ENCODE measurements at regions not wholly inside any gene's neighbourhood (a gene's known extent, or its start where the extent isn't known, plus 50 kb on each side); places are given as distances from the start of the nearest gene placed in this dataset.
"Not testable (repeated sequence)": the region's sequence is repeated elsewhere in the genome, so short reads cannot be mapped to it uniquely, and the experiment has no call there.

DNA sequence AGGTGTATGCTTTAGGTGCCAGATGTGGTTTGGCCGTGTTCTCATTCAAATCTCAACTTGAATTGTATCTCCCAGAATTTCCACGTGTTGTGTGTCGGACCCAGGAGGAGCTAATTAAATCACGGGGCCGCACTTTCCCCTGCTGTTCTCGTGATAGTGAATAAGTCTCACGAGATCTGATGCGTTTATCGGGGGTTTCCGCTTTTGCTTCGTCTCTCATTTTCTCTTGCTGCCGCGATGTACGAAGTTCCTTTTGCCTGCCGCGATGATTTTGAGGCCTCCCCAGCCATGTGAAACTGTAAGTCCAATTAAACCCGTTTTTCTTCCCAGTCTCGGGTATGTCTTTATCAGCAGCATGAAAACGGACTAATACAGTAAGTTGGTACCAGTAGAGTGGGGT is 244.0 kb downstream of the ARL4A start:
- H3K9me3 Mint-ChIP-seq; ATAC-seq; H3K4me1 Mint-ChIP-seq (ENCODE audit: low read depth); H3K4me3 Mint-ChIP-seq; DNase-seq; H3K36me3 Mint-ChIP-seq (ENCODE audit: insufficient read depth); H3K27me3 Mint-ChIP-seq (ENCODE audit: low read depth): not testable (repeated sequence)

DNA sequence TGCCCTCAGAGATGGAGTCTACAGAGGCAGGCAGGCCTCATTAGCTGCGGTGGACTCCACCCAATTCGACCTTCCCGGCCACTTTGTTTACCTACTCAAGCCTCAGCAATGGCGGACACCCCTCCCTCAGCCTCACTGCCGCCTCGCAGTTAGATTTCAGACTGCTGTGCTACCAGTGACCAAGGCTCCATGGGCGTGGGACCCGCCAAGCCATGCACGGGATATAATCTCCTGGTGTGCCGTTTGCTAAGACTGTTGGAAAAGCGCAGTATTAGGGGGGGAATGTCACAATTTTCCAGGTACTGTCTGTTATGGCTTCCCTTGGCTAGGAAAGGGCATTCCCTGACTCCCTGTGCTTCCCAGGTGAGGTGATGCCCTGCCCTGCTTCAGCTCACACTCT is 252.3 kb downstream of the ARL4A start:
- Mint-ChIP-seq H3K9me3 (no peaks in the 10 kb centered on the region), H3K4me1 (ENCODE audit: low read depth) (no peaks in the 10 kb centered on the region), H3K27me3 (ENCODE audit: low read depth) (peaks cover 2% of the 10 kb centered on the region), H3K36me3 (ENCODE audit: insufficient read depth) (no peaks in the 10 kb centered on the region), H3K4me3 (no peak overlapping the region)
- ATAC-seq (no peak), DNase-seq (no peak)

DNA sequence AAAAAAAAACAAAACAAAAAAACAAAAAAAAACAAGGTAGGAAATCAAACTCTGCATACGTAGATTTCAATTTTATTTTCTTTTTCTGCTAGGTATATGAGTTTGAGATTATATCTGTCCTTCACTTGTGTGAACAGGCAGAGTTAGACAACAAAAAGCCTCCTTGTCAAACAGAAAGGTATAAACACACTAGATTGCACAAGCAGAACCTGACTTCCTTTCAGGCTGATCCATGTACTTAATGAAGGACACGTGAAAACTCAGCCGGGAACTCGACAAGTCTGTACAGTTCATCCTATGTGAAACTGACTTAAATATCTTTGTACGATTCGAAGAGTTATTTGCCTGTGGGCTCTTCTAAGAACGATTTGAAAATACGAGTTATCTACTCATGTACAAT is 254.1 kb downstream of the ARL4A start:
- Mint-ChIP-seq H3K36me3 (ENCODE audit: insufficient read depth) (no peaks in the 10 kb centered on the region), H3K27me3 (ENCODE audit: low read depth) (peaks cover 2% of the 10 kb centered on the region)

DNA sequence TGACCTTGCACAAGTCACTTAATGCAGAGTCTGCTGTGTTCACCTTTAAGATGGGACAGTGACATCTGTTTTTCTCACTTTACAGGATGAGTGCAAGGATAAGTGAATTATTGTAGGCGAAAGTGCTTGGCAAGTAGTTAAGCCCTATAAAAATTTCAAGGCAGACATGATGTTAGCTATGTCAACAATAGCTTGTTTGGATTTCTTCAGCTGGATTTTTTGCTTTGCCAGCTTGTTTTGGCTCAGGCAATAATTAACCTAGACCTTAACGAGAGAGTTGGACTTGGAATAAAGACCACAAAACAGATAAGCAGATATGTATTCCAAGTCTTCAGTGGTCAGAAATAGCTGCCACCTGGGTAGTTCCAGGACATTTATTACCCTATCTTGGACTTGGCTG is 255.2 kb downstream of the ARL4A start:
- Mint-ChIP-seq H3K27me3 (ENCODE audit: low read depth) (peaks cover 2% of the 10 kb centered on the region), H3K36me3 (ENCODE audit: insufficient read depth) (no peaks in the 10 kb centered on the region), H3K4me1 (ENCODE audit: low read depth) (no peaks in the 10 kb centered on the region), H3K9me3 (no peaks in the 10 kb centered on the region), H3K4me3 (no peak overlapping the region)
- ATAC-seq = no peak
- DNase-seq = no peak

More for the DNA sequence above, 254.1 kb downstream of the ARL4A start:
- Mint-ChIP-seq H3K4me1 (ENCODE audit: low read depth) (no peaks in the 10 kb centered on the region), H3K4me3 (no peak overlapping the region), H3K9me3 (no peaks in the 10 kb centered on the region)
- DNase-seq = no peak
- ATAC-seq = no peak

DNA sequence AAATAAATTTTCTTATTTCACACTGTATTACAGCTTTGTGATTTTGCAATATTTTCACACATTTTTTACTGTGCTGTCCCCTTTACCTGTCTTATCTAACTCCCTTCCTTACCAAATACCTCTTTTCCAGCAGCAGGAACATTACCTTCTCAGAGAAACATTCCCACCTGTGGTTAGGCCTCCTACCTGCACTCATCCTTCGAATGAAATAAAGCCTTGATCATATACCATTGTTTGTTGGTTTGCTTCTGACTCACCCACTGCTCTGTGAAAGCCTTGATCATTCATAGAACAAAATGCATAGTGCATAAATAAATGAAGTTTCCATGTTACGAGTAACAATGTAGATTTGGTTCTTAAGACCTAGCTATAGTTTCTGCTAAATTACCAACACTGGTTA is 256.3 kb downstream of the ARL4A start:
- Mint-ChIP-seq H3K4me3 (no peak overlapping the region), H3K9me3 (no peaks in the 10 kb centered on the region), H3K27me3 (ENCODE audit: low read depth) (peaks cover 7% of the 10 kb centered on the region), H3K36me3 (ENCODE audit: insufficient read depth) (no peaks in the 10 kb centered on the region), H3K4me1 (ENCODE audit: low read depth) (no peaks in the 10 kb centered on the region)
- no peak for ATAC-seq
- DNase-seq = no peak

DNA sequence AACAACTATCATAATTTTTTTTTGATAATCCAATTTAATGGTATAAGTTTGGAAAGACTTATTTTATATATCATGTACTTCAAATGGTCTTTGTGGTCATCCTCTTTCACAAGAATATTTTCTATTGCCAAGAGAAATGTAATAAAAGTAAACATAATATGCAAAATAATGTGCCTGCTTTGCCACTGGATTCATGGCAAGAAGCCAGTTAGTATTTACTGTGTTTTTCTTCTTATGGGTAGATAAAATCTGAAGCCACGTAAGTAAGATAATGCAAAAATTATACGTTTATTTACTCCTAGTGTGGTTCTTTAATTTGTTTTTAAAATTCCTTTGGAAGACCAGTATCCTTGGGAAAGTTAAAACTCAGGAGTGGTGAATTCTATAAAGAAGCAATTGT is 258.5 kb downstream of the ARL4A start:
- peaks cover 5% of the 10 kb centered on the region for H3K27me3 Mint-ChIP-seq (ENCODE audit: low read depth)

DNA sequence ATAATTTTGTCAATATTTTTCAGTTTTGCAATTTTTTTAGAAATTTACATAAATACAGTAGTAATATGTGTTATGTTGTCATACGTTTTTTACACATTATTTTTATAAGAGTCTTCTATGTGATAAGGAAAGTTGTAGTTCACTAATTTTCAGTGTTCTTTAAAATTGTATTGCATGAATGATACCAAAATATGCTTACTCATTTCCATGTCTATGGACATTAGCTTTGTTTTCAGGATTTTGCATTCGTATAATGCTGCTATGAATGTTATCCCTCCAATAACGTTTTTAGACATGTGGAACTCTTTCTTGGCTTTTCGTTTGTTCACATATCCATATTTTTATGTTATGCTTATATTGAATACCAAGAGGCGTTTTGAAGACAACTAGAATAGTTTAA is 260.0 kb downstream of the ARL4A start:
- DNase-seq (no peak), ATAC-seq (no peak)
- Mint-ChIP-seq H3K27me3 (ENCODE audit: low read depth) (peaks cover 4% of the 10 kb centered on the region), H3K4me3 (no peak overlapping the region), H3K4me1 (ENCODE audit: low read depth) (no peaks in the 10 kb centered on the region), H3K36me3 (ENCODE audit: insufficient read depth) (no peaks in the 10 kb centered on the region), H3K9me3 (no peaks in the 10 kb centered on the region)

More for the DNA sequence above, 258.5 kb downstream of the ARL4A start:
- H3K4me3 Mint-ChIP-seq = no peak overlapping the region
- no peaks in the 10 kb centered on the region for H3K4me1 Mint-ChIP-seq (ENCODE audit: low read depth)
- H3K9me3 Mint-ChIP-seq = no peaks in the 10 kb centered on the region
- DNase-seq = no peak
- no peak for ATAC-seq
- H3K36me3 Mint-ChIP-seq (ENCODE audit: insufficient read depth) = no peaks in the 10 kb centered on the region

DNA sequence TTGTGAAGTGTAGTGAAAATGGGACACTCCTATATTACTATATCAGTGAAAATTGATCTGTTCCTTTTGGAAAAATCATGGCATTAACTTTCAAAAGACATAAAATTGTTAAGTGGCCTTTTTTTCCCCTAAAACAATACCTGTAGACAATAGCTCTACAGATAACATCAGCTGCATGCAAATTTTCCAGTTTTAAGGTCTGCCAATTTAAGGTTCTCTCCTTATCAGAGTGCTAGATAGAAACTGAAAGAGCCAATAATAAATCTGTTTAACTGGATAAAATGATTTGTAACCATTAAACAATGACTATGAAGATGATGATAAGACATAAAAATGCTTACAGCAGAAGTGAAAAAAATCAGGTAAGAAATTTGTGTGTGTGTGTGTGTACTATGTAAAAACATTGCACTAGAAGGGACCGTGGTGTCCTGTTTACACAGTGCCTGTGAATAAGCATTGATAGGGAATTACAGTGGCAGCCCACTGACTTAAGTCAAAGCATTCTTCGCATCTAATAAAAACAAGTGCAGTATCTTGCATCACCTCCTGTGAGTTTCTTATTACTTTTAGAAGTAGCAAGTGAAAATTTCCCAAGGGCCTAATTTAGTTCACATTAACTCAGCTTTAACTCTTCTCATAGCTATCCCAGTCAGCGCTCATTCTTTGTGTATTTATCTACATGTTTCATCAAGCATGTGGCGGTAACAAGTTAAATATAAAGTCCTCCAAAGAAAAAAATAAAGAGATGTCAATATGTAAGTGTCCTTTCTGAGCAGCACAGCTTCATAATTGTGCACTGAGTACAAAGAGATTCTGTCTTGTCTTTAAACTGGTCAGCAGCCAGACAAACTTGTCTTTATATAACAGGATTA is 261.9 kb downstream of the ARL4A start:
- no peak for DNase-seq
- Mint-ChIP-seq H3K36me3 (ENCODE audit: insufficient read depth) (no peaks in the 10 kb centered on the region), H3K9me3 (no peaks in the 10 kb centered on the region), H3K4me3 (no peak overlapping the region), H3K4me1 (ENCODE audit: low read depth) (no peaks in the 10 kb centered on the region), H3K27me3 (ENCODE audit: low read depth) (peaks cover 4% of the 10 kb centered on the region)
- no peak for ATAC-seq

DNA sequence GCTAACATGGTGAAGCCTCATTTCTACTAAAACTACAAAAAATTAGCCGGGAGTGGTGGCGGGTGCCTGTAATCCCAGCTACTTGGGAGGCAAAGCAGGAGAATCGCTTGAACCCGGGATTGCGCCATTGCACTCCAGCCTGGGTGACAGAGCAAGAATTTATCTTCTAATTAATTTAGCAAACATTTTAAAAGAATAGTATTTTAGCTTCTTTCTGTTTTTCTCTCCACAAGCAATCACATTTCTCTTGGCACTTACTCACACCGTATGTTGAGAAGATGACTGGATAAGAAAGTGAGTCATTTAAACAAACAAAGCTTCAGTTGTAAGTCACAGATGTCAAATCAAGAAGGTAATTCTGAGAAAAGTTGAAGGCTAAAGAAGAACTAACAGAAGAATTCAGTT is 264.0 kb downstream of the ARL4A start:
- no peaks in the 10 kb centered on the region for H3K4me1 Mint-ChIP-seq (ENCODE audit: low read depth)
- H3K4me3 Mint-ChIP-seq = no peak overlapping the region
- DNase-seq (no peak), ATAC-seq (no peak)
- peaks cover 4% of the 10 kb centered on the region for H3K27me3 Mint-ChIP-seq (ENCODE audit: low read depth)
- no peaks in the 10 kb centered on the region for H3K36me3 Mint-ChIP-seq (ENCODE audit: insufficient read depth)
- no peaks in the 10 kb centered on the region for H3K9me3 Mint-ChIP-seq

DNA sequence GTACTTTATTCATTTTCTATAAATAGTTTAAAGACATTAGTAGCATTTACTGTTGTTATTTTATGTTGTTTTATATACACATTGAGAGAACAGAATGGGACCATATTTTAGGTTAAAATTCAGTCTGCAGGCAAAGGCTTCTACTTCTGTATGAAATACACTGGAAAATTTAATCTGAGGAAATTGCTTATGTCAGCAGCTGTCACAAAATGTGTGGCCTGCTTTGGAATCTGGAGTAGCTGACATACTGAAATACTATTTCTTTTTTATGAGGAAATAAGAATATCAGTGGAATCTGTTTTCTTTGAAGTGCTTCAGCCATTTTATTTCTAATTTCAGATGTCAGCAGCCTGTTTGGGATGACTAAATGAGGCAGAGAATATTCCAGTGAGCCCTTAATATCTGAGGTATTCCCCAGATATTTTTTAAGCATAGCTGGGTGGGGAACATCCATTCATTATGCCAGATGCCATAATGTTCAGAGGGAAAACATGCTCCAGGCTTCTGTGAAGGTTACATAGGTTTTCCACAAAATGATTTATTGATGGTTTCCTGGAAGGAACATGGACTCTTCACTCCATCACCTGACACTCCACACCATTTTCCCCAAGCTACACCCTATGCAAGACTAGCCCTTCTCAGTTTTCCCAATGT is 267.1 kb downstream of the ARL4A start:
- H3K4me1 Mint-ChIP-seq (ENCODE audit: low read depth) = no peaks in the 10 kb centered on the region
- no peak for DNase-seq
- no peak for ATAC-seq
- H3K9me3 Mint-ChIP-seq = no peaks in the 10 kb centered on the region
- H3K36me3 Mint-ChIP-seq (ENCODE audit: insufficient read depth) = no peaks in the 10 kb centered on the region
- no peak overlapping the region for H3K4me3 Mint-ChIP-seq
- peaks cover 3% of the 10 kb centered on the region for H3K27me3 Mint-ChIP-seq (ENCODE audit: low read depth)

DNA sequence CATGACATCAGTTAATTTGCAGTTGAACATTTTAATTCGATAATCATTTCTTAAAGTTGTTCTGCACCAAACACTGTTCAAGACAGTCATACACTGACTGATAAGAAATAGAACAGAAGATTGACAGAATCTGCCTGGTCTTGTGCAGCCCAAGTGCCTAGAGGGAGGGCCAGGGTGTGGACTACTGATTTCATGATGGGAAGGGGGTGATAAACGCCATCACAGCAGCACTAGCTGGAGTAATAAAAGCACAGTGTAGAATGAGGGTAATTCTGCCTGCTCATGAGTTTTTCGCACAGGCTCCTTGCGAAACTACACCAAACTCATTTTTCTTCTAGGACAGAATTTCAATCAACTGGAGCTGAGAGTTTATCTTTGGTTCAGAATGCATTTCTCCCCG is 270.1 kb downstream of the ARL4A start:
- H3K4me1 Mint-ChIP-seq (ENCODE audit: low read depth) = no peaks in the 10 kb centered on the region
- H3K9me3 Mint-ChIP-seq = no peaks in the 10 kb centered on the region
- H3K36me3 Mint-ChIP-seq (ENCODE audit: insufficient read depth) = no peaks in the 10 kb centered on the region
- H3K4me3 Mint-ChIP-seq = no peak overlapping the region
- ATAC-seq (no peak), DNase-seq (no peak)
- H3K27me3 Mint-ChIP-seq (ENCODE audit: low read depth) = peaks cover 3% of the 10 kb centered on the region

DNA sequence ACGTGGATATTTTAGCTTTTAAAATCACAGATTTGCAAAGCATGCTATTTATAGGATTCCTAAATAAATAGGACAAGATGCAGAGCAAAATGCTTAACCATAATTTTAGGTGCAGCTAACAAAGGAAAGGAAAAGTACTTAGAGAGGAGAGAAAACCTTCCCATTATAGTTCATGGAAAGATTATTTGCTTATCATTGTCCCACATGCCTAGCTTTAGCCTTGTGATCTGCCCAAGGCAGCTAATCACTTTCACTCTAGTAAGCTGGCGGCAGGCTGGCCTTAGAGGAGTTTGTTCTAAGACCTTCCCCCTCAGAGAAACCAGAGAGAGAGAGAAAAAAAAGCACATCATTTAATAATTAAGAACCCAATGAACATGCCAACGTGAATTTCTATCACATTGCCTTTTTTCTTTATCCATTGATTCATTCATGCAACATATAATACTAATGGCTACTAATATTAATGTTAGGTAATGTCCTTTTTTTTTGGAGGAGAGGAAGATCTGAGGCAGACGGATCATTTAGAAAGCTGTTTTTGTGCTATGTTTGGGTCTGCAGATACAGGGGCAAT is 274.6 kb downstream of the ARL4A start:
- no peaks in the 10 kb centered on the region for H3K36me3 Mint-ChIP-seq (ENCODE audit: insufficient read depth)
- H3K27me3 Mint-ChIP-seq (ENCODE audit: low read depth) = peaks cover 9% of the 10 kb centered on the region
- no peak for ATAC-seq
- no peak for DNase-seq
- H3K4me1 Mint-ChIP-seq (ENCODE audit: low read depth) = no peaks in the 10 kb centered on the region
- no peaks in the 10 kb centered on the region for H3K9me3 Mint-ChIP-seq
- H3K4me3 Mint-ChIP-seq = no peak overlapping the region

DNA sequence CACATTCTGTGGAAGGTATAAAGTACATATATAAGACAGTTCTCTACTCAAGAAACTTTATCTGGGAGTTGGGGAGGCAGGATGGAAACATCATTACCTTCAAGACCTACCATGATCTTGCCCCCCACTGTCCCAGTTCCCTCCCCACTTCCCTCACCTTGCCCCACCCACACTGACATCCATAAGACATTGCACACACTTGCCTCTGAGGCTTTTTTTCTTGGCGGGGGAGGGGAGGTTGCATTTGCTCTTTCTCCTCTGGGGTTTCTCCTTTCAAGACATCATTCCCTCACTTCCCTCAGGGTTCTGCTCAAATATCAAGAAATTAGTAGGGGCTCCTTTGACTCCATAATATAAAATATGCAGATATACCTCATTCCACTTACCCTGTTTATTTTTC is 276.0 kb downstream of the ARL4A start:
- Mint-ChIP-seq H3K9me3 (no peaks in the 10 kb centered on the region), H3K27me3 (ENCODE audit: low read depth) (peaks cover 12% of the 10 kb centered on the region), H3K36me3 (ENCODE audit: insufficient read depth) (no peaks in the 10 kb centered on the region), H3K4me1 (ENCODE audit: low read depth) (no peaks in the 10 kb centered on the region), H3K4me3 (no peak overlapping the region)
- ATAC-seq (no peak), DNase-seq (no peak)

DNA sequence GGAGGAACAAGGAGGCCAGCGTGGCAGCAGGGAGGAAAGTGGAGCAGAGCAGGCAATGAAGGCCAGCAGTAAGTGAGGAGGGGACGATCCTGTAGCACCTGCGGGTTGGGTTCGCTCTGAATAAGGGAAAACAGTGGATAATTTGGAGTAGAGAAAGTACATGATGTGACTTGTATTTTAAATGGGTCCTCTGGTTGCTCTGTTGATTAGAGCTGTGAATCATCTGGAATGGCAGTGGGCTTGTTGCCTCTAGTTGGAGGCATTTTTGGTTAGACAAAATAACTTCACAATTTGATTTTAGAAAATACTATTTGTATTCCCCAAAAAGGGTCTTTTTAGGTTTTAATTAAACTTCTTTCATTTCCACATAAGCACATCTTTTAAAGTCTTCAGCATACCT is 277.4 kb downstream of the ARL4A start:
- Mint-ChIP-seq H3K36me3 (ENCODE audit: insufficient read depth) (no peaks in the 10 kb centered on the region), H3K9me3 (no peaks in the 10 kb centered on the region), H3K4me1 (ENCODE audit: low read depth) (no peaks in the 10 kb centered on the region), H3K27me3 (ENCODE audit: low read depth) (peaks cover 9% of the 10 kb centered on the region), H3K4me3 (no peak overlapping the region)
- DNase-seq (no peak), ATAC-seq (no peak)

DNA sequence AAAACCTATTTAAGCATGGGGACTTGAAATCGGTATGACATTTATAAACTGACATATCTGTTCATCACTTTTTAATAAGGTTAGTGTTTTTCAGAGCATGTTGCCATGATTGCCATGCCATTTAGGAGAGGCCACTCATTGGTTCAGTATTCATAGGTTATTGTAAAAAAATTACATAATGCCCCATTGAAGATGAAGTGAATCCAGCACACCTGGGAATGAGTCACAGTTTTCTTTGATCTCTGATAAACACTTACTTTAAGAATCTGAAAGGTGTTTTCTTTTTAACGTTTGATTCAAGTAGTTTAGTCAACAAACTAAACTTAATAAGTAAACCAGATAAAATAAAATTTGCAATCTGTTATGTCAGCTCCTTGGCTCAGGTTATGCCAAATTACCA is 278.3 kb downstream of the ARL4A start:
- no peak overlapping the region for H3K4me3 Mint-ChIP-seq
- peaks cover 11% of the 10 kb centered on the region for H3K27me3 Mint-ChIP-seq (ENCODE audit: low read depth)
- ATAC-seq (no peak), DNase-seq (no peak)
- H3K36me3 Mint-ChIP-seq (ENCODE audit: insufficient read depth) = no peaks in the 10 kb centered on the region
- no peaks in the 10 kb centered on the region for H3K9me3 Mint-ChIP-seq
- no peaks in the 10 kb centered on the region for H3K4me1 Mint-ChIP-seq (ENCODE audit: low read depth)

All from activated T-cell treated with anti-CD3 and anti-CD28 coated beads, Interleukin-2, amount 50 U/mL, for 4 hours (primary cell).